ENCODE measurements at regions not wholly inside any gene's neighbourhood (a gene's known extent, or its start where the extent isn't known, plus 50 kb on each side); places are given as distances from the start of the nearest gene placed in this dataset.

- TF ChIP-seq CCDC6 (CRISPR knock-in tag; IDR thresholded peaks at IDR 0.05) (no peak), SP2 (CRISPR knock-in tag; IDR thresholded peaks at IDR 0.05) (no peak), SNRNP70 (IDR thresholded peaks at IDR 0.05; ENCODE audit: low read depth, low read length) (no peak), ZNF777 (CRISPR knock-in tag; IDR thresholded peaks at IDR 0.05) (no peak), THRA (CRISPR knock-in tag; IDR thresholded peaks at IDR 0.05; ENCODE audit: borderline replicate concordance) (no peak), EZH2 (conservative IDR thresholded peaks at IDR 0.05; ENCODE audit: low read depth, low read length) (no peak), PCBP2 (optimal IDR thresholded peaks at IDR 0.05; ENCODE audit: low read depth, low read length, poor library complexity, severe bottlenecking) (no peak)
Observed at GRCh38 chr12:59149995-59150642, 229.8 kb upstream of the LRIG3 start.

Data from HepG2 (cell line).